HL-60/S4 treated with phorbol 12-myristate 13-acetate at 8.2 ng/mL for 4 days and 3 days (cell line): ENCODE measurements at regions not wholly inside any gene's neighbourhood (a gene's known extent, or its start where the extent isn't known, plus 50 kb on each side); places are given as distances from the start of the nearest gene placed in this dataset.
"Not testable (repeated sequence)": the region's sequence is repeated elsewhere in the genome, so short reads cannot be mapped to it uniquely, and the experiment has no call there.

Experiments used
- in situ Hi-C: fragments of 300-500 bp; cut with MboI; formaldehyde crosslinking; loops from 2 replicates; pipeline ENCODE4 v1.15.0; 2022; ENCODE audit warnings: low sequenced_read_pairs

- in situ Hi-C loops, result no loop called here
Observed at GRCh38 chr3:150357923-150358607, 50.0 kb upstream of the TSC22D2 start.

- in situ Hi-C loops, result no loop called here
Observed at GRCh38 chr3:150357140-150357539, 51.0 kb upstream of the TSC22D2 start.

- in situ Hi-C loops, result no loop called here
Observed at GRCh38 chr3:150355574-150355973, 52.5 kb upstream of the TSC22D2 start.

GRCh38 chr3:150352931-150353330 lies 55.2 kb upstream of the TSC22D2 start:
- in situ Hi-C loops, result no loop called here

GRCh38 chr3:150351398-150351797 lies 56.7 kb upstream of the TSC22D2 start:
- in situ Hi-C loops, result no loop called here

GRCh38 chr3:150349314-150350097 lies 58.6 kb upstream of the TSC22D2 start:
- in situ Hi-C loops, result no loop called here

GRCh38 chr3:150348500-150348899 lies 59.6 kb upstream of the TSC22D2 start:
- in situ Hi-C loops, result no loop called here

GRCh38 chr3:150346981-150347863 lies 60.9 kb upstream of the TSC22D2 start:
- in situ Hi-C loops, result no loop called here

- in situ Hi-C loops, result no loop called here
Observed at GRCh38 chr3:150346266-150346665, 61.8 kb upstream of the TSC22D2 start.

- in situ Hi-C loops, result no loop called here
Observed at GRCh38 chr3:150345021-150345538, 63.0 kb upstream of the TSC22D2 start.

GRCh38 chr3:150344079-150344759 lies 63.9 kb upstream of the TSC22D2 start:
- in situ Hi-C loops, result no loop called here

- in situ Hi-C loops, result no loop called here
Observed at GRCh38 chr3:150342896-150343467, 65.1 kb upstream of the TSC22D2 start.

GRCh38 chr3:150341891-150342290 lies 66.2 kb upstream of the TSC22D2 start:
- in situ Hi-C loops, result no loop called here

GRCh38 chr3:150336363-150336762 lies 71.7 kb upstream of the TSC22D2 start:
- in situ Hi-C loops, result not testable (repeated sequence)

GRCh38 chr3:150335631-150336030 lies 72.5 kb upstream of the TSC22D2 start:
- in situ Hi-C loops, result no loop called here

GRCh38 chr3:150334974-150335373 lies 73.1 kb upstream of the TSC22D2 start:
- in situ Hi-C loops, result no loop called here

GRCh38 chr3:150333477-150333876 lies 74.6 kb upstream of the TSC22D2 start:
- in situ Hi-C loops, result no loop called here

GRCh38 chr3:150331978-150332568 lies 76.0 kb upstream of the TSC22D2 start:
- in situ Hi-C loops, result no loop called here

GRCh38 chr3:150330872-150331271 lies 77.2 kb upstream of the TSC22D2 start:
- in situ Hi-C loops, result no loop called here

GRCh38 chr3:150330174-150330573 lies 77.9 kb upstream of the TSC22D2 start:
- in situ Hi-C loops, result no loop called here
